ENCODE measurements at regions not wholly inside any gene's neighbourhood (a gene's known extent, or its start where the extent isn't known, plus 50 kb on each side); places are given as distances from the start of the nearest gene placed in this dataset.

DNA sequence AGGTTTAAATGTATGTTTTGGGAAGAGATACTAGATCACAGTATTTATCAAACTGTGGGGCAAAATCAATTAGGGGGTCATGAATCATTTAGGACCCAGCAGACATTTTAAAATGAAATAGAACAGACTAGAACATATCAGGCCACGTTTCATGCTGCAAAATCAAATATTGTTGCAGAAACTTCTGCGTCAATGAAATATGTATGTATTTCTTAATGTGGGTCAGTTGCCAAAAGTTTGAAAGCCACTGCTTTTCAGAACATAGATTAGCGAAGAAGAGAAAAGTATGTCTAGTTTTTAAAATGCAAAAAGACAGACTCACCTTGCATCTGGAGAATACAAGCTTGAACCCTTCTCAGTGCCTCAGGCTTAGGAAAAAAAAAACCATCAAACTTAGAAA lies 102.7 kb upstream of the BMPER start:
- DNase-seq (ENCODE audit: extremely low spot score, unreplicated experiment): no peak
- Mint-ChIP-seq H3K27me3 (ENCODE audit: unreplicated experiment) (no peaks in the 10 kb centered on the region), H3K4me1 (ENCODE audit: unreplicated experiment) (no peaks in the 10 kb centered on the region), H3K36me3 (ENCODE audit: unreplicated experiment) (no peaks in the 10 kb centered on the region), H3K27ac (ENCODE audit: unreplicated experiment) (no peak overlapping the region), H3K9me3 (ENCODE audit: unreplicated experiment) (peaks cover 4% of the 10 kb centered on the region), H3K4me3 (ENCODE audit: unreplicated experiment) (no peak overlapping the region)
- TF ChIP-seq CTCF (IDR thresholded peaks at IDR 0.05): no peak

DNA sequence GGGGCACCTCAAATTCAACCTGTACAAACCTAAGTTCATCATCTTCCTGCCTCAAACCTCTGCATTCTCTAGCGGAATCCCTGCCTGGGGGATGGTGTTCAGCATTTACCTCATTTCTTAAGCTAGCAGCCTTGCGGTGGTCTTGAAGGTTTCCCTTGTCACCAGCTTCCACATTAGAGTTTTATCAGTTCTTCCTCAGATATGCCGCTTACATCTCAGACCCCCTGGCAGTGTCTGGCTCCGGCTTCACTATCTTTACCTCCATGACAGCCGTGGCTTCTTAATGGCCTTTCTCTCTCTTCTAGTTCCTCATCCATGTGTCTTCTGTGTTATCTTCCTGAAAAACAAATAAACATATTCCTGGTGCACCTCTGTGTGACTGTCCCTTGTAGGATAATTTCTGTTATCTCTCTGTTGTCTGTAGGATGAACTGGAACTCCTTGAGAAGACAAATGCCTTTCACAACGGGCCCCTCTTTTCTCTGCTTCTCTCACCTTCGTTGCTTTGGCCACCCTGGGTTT lies 101.1 kb upstream of the BMPER start:
- no peaks in the 10 kb centered on the region for H3K27me3 Mint-ChIP-seq (ENCODE audit: unreplicated experiment)
- no peak overlapping the region for H3K4me3 Mint-ChIP-seq (ENCODE audit: unreplicated experiment)
- H3K4me1 Mint-ChIP-seq (ENCODE audit: unreplicated experiment): peaks cover 9% of the 10 kb centered on the region
- H3K9me3 Mint-ChIP-seq (ENCODE audit: unreplicated experiment): peaks cover 2% of the 10 kb centered on the region
- peak; percentile 48 for DNase-seq (ENCODE audit: extremely low spot score, unreplicated experiment)
- H3K27ac Mint-ChIP-seq (ENCODE audit: unreplicated experiment): no peak overlapping the region
- no peak for TF ChIP-seq CTCF (IDR thresholded peaks at IDR 0.05)
- H3K36me3 Mint-ChIP-seq (ENCODE audit: unreplicated experiment): no peaks in the 10 kb centered on the region

DNA sequence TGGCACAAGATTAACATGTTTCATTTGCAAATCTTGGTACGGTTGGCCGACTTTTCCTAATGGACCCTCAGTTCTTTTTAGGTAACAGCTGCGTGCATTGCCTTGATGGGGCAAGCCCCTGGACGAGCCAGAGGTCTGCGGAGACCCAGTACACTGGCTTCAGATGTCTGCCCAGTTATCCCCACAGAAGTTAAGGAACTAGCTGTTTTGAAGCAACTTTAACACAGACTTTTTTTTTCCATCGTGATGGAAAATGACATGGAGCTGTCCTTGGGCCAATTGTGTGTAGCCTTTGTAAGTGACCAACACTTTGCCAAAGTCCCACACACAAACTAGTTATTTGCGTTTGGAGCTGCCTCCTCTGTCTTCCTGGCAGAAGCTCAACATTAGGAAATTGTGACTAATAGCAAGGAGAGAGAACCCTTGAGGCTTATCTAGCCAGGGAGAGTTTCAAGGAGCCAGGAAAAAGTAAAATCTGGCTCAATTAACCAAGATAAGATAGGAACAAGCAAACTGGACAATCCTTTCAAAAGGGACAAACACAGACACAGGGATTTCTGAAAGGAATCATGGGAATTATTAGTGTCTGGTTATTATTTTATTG lies 99.6 kb upstream of the BMPER start:
- Mint-ChIP-seq H3K27ac (ENCODE audit: unreplicated experiment) (no peak overlapping the region), H3K36me3 (ENCODE audit: unreplicated experiment) (no peaks in the 10 kb centered on the region), H3K27me3 (ENCODE audit: unreplicated experiment) (no peaks in the 10 kb centered on the region), H3K4me3 (ENCODE audit: unreplicated experiment) (no peak overlapping the region), H3K9me3 (ENCODE audit: unreplicated experiment) (no peaks in the 10 kb centered on the region), H3K4me1 (ENCODE audit: unreplicated experiment) (peaks cover 11% of the 10 kb centered on the region)
- DNase-seq (ENCODE audit: extremely low spot score, unreplicated experiment): peak; percentile 23
- no peak for TF ChIP-seq CTCF (IDR thresholded peaks at IDR 0.05)

DNA sequence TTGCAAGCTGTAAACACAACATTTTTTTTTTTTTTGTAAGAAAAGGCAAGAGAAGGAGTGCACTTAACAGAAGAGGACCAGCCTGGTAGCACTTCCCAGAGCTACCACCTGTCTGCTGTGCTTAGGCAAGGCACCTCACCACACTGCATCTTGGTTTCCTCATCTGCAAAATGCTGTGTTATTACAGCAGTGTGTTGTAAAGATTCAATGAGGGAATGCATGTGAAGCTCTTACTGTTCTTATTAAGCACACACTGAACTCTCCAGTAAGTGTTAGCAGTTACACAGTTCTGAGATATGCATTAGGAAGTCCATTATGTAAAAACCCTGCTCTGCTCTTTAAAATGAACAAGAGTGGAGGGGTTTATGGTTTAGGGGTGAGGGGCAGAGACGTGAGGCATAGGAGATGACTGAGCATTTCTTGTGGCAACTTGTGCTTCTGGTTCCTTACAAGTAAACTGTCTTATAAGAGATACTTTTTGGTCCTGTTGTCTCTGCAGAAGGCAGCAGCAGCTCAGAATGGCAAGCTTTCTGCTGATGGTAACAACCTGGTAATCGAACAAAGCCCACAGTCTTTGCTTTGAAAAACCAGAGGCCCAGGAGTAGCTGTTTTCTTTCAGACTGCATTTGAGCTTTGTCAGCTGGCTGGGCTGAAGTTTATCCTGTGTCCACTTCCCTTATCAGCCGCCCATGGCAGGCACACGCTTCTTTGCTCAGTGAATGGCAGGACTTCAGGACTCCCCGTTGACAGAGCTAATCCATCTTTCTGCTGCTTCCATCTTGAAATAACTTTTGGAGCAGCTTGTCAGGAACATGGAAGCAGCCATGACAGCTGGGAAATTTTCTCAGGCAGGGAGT lies 98.8 kb upstream of the BMPER start:
- peak; percentile 38 for DNase-seq (ENCODE audit: extremely low spot score, unreplicated experiment)
- Mint-ChIP-seq H3K4me1 (ENCODE audit: unreplicated experiment) (peaks cover 11% of the 10 kb centered on the region), H3K27me3 (ENCODE audit: unreplicated experiment) (no peaks in the 10 kb centered on the region), H3K36me3 (ENCODE audit: unreplicated experiment) (no peaks in the 10 kb centered on the region), H3K27ac (ENCODE audit: unreplicated experiment) (no peak overlapping the region), H3K9me3 (ENCODE audit: unreplicated experiment) (peaks cover 4% of the 10 kb centered on the region), H3K4me3 (ENCODE audit: unreplicated experiment) (no peak overlapping the region)
- TF ChIP-seq CTCF (IDR thresholded peaks at IDR 0.05): no peak

DNA sequence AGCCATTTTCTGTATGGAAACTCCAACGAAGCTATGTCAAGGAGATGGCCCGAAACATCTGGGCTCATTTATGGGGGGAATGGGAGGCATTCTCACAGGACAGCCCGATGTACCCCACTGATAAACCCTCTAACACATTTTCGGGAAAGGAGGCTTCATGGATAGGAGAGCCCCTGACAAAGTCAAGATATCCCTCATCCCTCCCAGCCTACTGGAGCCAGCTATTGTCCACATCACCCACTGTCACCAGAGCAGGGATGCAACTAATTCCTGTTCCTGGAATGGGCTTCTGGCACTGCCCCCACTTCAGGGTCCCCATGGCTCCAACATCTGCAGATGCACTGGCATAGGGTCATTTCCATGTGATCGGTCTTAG lies 98.2 kb upstream of the BMPER start:
- Mint-ChIP-seq H3K4me3 (ENCODE audit: unreplicated experiment) (no peak overlapping the region), H3K36me3 (ENCODE audit: unreplicated experiment) (no peaks in the 10 kb centered on the region), H3K27ac (ENCODE audit: unreplicated experiment) (no peak overlapping the region), H3K9me3 (ENCODE audit: unreplicated experiment) (peaks cover 4% of the 10 kb centered on the region), H3K4me1 (ENCODE audit: unreplicated experiment) (peaks cover 11% of the 10 kb centered on the region), H3K27me3 (ENCODE audit: unreplicated experiment) (no peaks in the 10 kb centered on the region)
- TF ChIP-seq CTCF (IDR thresholded peaks at IDR 0.05): no peak
- peak; percentile 62 for DNase-seq (ENCODE audit: extremely low spot score, unreplicated experiment)
